HG03280 (cell line): ENCODE measurements at regions not wholly inside any gene's neighbourhood (a gene's known extent, or its start where the extent isn't known, plus 50 kb on each side); places are given as distances from the start of the nearest gene placed in this dataset.

Experiments used
- ATAC-seq: cut with Tn5 transposase; IDR thresholded peaks from one replicate; pipeline ENCODE4 v1.9.1; 2021; ENCODE audit warnings: mild to moderate bottlenecking, moderate library complexity; ENCODE audit not compliant: unreplicated experiment

- no peak for ATAC-seq
These were observed 50.1 kb upstream of the HDAC9 start for GRCh38 chr7:18445483-18445882.
